NCI-H69 (cell line): ENCODE measurements at regions not wholly inside any gene's neighbourhood (a gene's known extent, or its start where the extent isn't known, plus 50 kb on each side); places are given as distances from the start of the nearest gene placed in this dataset.
A peak's percentile ranks its signal among the peaks of the same experiment; 100 is the strongest.

Source experiments
- DNase-seq: peaks from one replicate; lab custom pipeline; 2025; lab: John Stamatoyannopoulos, UW

- DNase-seq, result no peak
Measured at GRCh38 chr15:38046257-38047051, 112.0 kb downstream of the TMCO5A start.

DNA sequence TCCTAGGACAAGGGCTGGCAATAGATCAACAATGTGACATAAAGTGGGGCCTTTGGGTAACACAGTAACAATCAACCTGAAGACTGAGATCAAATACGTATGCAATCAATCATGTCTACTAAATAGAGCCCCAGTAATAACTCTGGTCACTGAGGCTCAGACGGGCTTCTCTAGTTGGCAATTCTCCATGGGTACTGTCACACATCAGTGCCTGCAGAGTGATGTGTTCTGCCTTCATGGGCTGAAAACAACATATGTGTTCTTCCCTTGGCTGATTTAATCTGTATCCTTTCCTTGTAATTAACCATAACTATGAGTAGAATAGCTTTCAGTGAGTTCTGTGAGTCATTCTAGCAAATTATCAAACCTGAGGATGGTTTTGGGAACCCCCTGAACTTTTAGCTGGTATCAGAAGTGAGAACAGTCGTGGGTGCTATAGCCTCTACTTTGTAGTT is 113.6 kb downstream of the TMCO5A start:
- DNase-seq, result peak; percentile 7

DNA sequence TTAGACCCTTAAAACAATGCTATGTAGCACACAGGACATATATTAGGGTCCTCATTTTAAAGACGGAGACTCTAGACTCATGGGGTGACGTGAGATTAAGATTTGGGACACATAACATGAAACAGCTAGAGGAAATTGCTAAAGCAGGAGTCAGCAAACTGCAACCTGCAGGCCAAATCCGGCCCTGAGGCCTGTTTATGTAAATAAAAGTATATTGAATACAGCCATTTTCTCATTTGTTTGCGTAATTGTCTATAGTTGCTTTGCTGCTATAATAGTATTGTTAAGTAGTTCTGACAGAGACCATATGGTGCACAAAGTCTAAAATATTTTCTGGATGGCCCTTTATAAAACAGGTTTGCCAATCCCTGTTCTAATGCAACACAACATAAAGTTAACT is 115.5 kb downstream of the TMCO5A start:
- DNase-seq, result no peak

GRCh38 chr15:38050529-38051448 is 116.3 kb downstream of the TMCO5A start:
- DNase-seq, result no peak

DNA sequence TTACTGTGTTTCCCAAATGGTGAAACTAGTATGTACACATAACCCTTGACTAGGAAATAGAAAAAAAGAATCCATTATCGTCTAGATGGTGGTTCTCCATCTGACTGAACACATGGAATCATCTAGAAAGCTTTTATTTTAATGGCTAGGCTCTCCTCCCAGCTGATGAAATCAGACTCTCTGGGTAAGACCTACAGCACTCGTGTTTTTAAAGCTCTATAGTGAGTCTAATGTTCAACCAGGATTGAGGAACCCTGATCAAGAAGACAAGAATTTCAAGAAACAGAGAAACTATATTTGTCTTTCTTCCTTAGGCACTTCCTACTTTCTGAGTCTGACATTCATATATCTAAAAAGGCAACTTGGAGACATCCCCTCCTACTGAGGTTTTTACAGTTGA is 118.8 kb downstream of the TMCO5A start:
- DNase-seq, result no peak

DNA sequence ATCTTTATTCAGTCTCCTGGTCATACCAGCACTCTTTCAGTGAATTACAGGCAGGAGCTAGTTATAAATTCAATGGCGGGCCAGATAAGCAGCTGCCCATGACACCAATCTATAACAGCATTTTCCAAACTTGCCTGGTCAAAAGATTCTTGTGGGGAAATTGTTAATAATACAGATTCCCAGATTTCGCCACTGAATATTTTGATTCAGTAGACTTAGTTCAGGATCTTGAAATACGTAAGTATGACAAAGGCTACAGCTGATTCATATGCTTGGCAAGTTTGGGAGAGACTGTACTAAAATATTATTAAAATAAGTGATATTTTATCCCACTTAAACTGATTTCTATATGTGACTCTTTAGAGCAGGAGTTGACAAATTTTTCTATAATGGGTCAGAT is 119.3 kb downstream of the TMCO5A start:
- no peak for DNase-seq

DNA sequence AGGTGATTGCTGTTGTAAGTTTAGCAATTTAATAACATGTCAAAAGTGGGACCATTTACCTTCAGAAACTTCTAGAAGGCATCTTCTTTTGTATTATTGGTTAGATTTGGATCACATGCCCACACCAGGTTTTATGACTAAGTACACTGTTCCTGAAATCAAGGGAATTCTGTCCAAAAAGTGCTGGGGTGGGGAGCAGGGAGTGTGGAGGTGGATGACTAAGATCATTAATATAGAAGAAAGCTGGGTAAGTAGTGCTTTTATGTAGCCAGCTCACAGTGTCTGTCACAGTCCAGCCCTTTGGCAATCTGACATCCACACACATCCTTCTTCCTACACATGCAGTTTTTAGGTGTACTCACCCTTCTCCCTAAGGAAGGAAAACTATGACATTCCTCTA is 120.0 kb downstream of the TMCO5A start:
- no peak for DNase-seq

DNA sequence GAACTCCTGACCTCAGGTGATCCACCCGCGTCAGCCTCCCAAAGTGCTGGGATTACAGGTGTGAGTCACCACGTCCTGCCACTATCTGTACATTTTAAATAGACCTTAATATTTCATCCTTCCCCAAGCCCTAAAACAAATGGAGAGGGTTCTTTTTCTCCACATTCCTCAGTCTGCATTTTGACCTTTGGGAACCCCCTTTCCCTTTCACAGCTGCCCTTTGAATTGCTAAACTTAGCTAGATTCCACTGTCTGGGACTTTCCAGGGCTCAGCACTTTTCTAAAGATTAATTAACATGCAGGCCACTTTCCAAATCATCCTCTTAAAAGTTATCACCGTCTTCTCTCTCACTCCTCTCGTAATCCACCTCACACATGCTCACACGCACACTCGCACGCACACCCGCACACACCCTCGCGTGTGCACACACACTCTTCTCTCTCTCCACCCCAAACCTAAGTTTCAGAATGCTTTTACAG is 124.2 kb downstream of the TMCO5A start:
- DNase-seq, result no peak

GRCh38 chr15:38059665-38060064 is 125.2 kb downstream of the TMCO5A start:
- no peak for DNase-seq

GRCh38 chr15:38061856-38062649 is 127.6 kb downstream of the TMCO5A start:
- DNase-seq, result no peak

DNA sequence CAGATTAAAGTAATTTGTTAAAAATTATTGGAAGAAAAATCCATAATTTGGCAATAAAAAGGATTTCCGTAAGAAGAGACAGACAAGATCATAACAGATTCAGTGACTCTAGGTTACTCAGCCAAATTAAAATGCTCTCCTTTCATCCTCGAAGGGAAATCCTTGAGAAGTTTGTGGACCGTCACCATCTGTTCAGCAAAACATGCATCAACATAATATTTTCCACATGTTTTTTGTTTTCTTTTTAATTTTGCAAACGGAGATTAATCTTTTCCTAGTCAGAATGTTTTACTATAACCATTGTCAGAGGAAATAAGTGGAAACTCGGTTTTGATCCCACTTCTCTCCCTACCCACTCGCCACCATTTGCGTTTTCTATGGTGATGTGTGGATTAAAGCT is 128.3 kb downstream of the TMCO5A start:
- DNase-seq, result no peak

DNA sequence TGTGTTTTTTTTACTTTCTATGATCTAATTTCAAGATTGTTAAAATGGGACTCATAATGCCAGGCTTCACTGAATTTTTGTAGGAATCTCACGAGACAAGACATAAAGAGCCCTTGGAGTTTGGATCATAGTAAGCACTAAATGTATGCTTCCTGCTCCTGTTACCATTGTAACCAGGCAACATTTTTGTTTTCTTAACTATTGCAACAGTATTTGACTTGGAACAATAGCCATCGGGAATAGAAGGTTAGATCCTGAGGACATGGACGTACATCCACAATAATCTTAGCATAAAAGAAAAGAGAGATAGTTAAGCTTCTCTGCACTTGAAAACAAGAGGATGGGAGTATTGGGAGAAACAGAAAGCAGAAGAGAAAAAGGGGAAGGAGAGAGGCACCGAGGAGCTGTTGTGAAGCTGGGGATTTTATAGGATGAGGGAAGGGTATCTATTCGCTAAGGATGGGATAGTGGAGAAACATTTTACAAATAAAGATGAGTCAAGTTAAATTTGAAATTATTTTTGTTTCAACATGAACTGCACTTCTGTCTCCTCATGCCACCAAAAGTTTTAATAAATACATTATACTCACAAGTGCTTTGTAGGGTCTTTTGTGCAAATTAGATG is 131.4 kb downstream of the TMCO5A start:
- DNase-seq, result no peak

- DNase-seq, result no peak
Measured at GRCh38 chr15:38066612-38067011, 132.2 kb downstream of the TMCO5A start.

- DNase-seq, result peak; percentile 96
Measured at GRCh38 chr15:38068626-38069391, 134.4 kb downstream of the TMCO5A start.

DNA sequence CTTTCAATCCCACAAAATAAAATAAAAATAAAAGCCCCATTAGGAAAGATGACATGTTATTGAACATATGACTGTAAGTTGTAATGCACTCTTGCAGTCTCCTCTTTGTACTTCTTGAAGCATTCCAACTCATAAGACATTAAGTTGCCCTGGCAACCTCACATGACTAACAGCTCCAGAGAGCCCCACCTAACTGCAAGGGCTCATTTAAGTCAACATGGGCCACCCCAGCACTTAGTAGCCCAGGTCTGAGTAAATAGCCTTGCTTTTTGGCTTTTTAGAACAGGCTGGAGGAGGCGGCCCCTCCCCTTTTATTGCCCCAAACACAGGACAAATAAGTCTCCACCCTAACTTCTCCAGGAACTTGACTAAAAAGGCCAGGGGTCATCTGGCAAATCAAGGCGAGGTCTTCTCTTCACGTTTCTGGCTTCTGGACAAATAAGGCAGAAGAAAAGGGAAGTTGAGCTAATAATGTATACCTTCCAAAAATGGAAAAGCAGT is 135.1 kb downstream of the TMCO5A start:
- peak; percentile 91 for DNase-seq

- DNase-seq, result no peak
Measured at GRCh38 chr15:38070778-38071177, 136.3 kb downstream of the TMCO5A start.

GRCh38 chr15:38071211-38071972 is 137.0 kb downstream of the TMCO5A start:
- DNase-seq, result no peak

- DNase-seq, result no peak
Measured at GRCh38 chr15:38072007-38072347, 137.5 kb downstream of the TMCO5A start.

- DNase-seq, result peak; percentile 90
Measured at GRCh38 chr15:38072348-38073177, 138.1 kb downstream of the TMCO5A start.
